Breast epithelium (tissue), 3 donors: ENCODE measurements at regions not wholly inside any gene's neighbourhood (a gene's known extent, or its start where the extent isn't known, plus 50 kb on each side); places are given as distances from the start of the nearest gene placed in this dataset.
"Not testable (repeated sequence)": the region's sequence is repeated elsewhere in the genome, so short reads cannot be mapped to it uniquely, and the experiment has no call there.

ENCODE experiments used
- POLR2A ChIP-seq: fragments of 450-650 bp; IDR thresholded peaks from one replicate; pipeline ENCODE4 v1.6.1; 2016; ENCODE audit warnings: antibody characterized with exemption, mild to moderate bottlenecking, moderate library complexity
- POLR2AphosphoS5 ChIP-seq, 3 donors: sonication (generic); formaldehyde crosslinking; IDR thresholded peaks; one replicate each; pipeline ENCODE4 v1.6.1; 2017; ENCODE audit warnings: antibody characterized with exemption in 3 of 3
- TF ChIP-seq, protein P1 (sequence below), 3 donors: fragments of 450-650 bp; IDR thresholded peaks; one replicate each; pipeline ENCODE4 v1.5.1; 2016 to 2017; ENCODE audit warnings: antibody characterized with exemption in 3 of 3, mild to moderate bottlenecking in 3 of 3, moderate library complexity in 3 of 3

DNA sequence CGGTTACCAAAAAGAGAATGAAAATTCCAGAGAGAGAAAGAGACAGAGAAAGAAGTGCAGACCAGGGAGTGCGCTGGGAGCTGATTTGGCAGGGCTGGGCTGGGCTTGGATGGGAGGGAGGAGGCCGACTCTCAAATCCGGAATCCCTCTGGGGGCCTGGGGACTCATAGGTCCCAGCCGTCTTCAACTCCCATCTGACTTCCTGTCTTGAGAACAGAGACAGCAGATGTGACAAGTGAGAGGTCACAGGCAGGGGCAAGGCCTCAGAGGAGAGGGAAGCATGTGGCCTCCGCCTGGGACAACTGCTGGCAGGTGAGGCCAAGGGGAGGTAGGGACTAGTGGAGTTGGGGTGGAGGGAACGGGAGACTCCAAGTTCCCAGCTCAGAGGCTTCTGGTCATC lies 172.9 kb downstream of the GOSR1 start:
- TF ChIP-seq, protein P1, sequence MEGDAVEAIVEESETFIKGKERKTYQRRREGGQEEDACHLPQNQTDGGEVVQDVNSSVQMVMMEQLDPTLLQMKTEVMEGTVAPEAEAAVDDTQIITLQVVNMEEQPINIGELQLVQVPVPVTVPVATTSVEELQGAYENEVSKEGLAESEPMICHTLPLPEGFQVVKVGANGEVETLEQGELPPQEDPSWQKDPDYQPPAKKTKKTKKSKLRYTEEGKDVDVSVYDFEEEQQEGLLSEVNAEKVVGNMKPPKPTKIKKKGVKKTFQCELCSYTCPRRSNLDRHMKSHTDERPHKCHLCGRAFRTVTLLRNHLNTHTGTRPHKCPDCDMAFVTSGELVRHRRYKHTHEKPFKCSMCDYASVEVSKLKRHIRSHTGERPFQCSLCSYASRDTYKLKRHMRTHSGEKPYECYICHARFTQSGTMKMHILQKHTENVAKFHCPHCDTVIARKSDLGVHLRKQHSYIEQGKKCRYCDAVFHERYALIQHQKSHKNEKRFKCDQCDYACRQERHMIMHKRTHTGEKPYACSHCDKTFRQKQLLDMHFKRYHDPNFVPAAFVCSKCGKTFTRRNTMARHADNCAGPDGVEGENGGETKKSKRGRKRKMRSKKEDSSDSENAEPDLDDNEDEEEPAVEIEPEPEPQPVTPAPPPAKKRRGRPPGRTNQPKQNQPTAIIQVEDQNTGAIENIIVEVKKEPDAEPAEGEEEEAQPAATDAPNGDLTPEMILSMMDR (IDR thresholded peaks at IDR 0.05) = not testable (repeated sequence)
- TF ChIP-seq POLR2A; POLR2AphosphoS5 (IDR thresholded peaks at IDR 0.05): not testable (repeated sequence)
